HEK293T (cell line): ENCODE measurements at regions not wholly inside any gene's neighbourhood (a gene's known extent, or its start where the extent isn't known, plus 50 kb on each side); places are given as distances from the start of the nearest gene placed in this dataset.

ENCODE experiments used
- CTCF ChIA-PET: fragments of 350-600 bp; formaldehyde crosslinking; extraction: SDS; loops from one replicate; lab custom pipeline; 2021; ENCODE audit warnings: antibody characterized with exemption, inconsistent platforms; lab: Yijun Ruan, JAX
- POLR2A ChIA-PET: fragments of 350-600 bp; formaldehyde crosslinking; extraction: SDS; loops from one replicate; lab custom pipeline; 2020; ENCODE audit warnings: antibody characterized with exemption, inconsistent platforms; lab: Yijun Ruan, JAX
- DNase-seq: peaks from one replicate; pipeline ENCODE4 v3.0.0; 2012; ENCODE audit warnings: mixed read lengths; ENCODE audit errors: extremely low spot score
- ARNT ChIP-seq: fragments of 450-650 bp; IDR thresholded peaks from 2 replicates; pipeline ENCODE4 v1.6.1; 2017; ENCODE audit warnings: mild to moderate bottlenecking
- BHLHE40 ChIP-seq: fragments of 450-650 bp; IDR thresholded peaks from 2 replicates; pipeline ENCODE4 v1.6.1; 2016; ENCODE audit warnings: mild to moderate bottlenecking, moderate library complexity, borderline replicate concordance
- CTBP1 ChIP-seq: fragments of 450-650 bp; IDR thresholded peaks from 2 replicates; pipeline ENCODE4 v1.6.1; 2016; ENCODE audit warnings: borderline replicate concordance
- ELF4 ChIP-seq: fragments of 450-650 bp; IDR thresholded peaks from 2 replicates; pipeline ENCODE4 v1.6.1; 2017; ENCODE audit warnings: antibody characterized with exemption
- FOXA1 ChIP-seq: fragments of 450-650 bp; IDR thresholded peaks from 2 replicates; pipeline ENCODE4 v1.6.1; 2016; ENCODE audit warnings: mild to moderate bottlenecking
- FOXK2 ChIP-seq: fragments of 450-650 bp; IDR thresholded peaks from 2 replicates; pipeline ENCODE4 v1.6.1; 2016; ENCODE audit warnings: mild to moderate bottlenecking
- FOXM1 ChIP-seq: fragments of 450-650 bp; IDR thresholded peaks from 2 replicates; pipeline ENCODE4 v1.6.1; 2017; ENCODE audit warnings: mild to moderate bottlenecking, borderline replicate concordance
- HDGF ChIP-seq: fragments of 450-650 bp; IDR thresholded peaks from 2 replicates; pipeline ENCODE4 v1.6.1; 2017; ENCODE audit warnings: antibody characterized with exemption, borderline replicate concordance
- L3MBTL2 ChIP-seq: fragments of 450-650 bp; conservative IDR thresholded peaks from 2 replicates; pipeline ENCODE4 v1.6.1; 2016; ENCODE audit warnings: mild to moderate bottlenecking
- LEF1 ChIP-seq: fragments of 450-650 bp; IDR thresholded peaks from 2 replicates; pipeline ENCODE4 v1.6.1; 2017; ENCODE audit warnings: mild to moderate bottlenecking, borderline replicate concordance
- NFRKB ChIP-seq: fragments of 450-650 bp; IDR thresholded peaks from 2 replicates; pipeline ENCODE4 v1.6.1; 2016; ENCODE audit warnings: mild to moderate bottlenecking, moderate library complexity
- SP1 ChIP-seq: fragments of 450-650 bp; IDR thresholded peaks from 2 replicates; pipeline ENCODE4 v1.6.1; 2017
- SUZ12 ChIP-seq: fragments of 450-650 bp; IDR thresholded peaks from 2 replicates; pipeline ENCODE4 v1.6.1; 2016; ENCODE audit warnings: mild to moderate bottlenecking
- TARDBP ChIP-seq: fragments of 450-650 bp; IDR thresholded peaks from 2 replicates; pipeline ENCODE4 v1.6.1; 2016
- ZNF384 ChIP-seq: fragments of 450-650 bp; IDR thresholded peaks from 2 replicates; pipeline ENCODE4 v1.6.1; 2016
- TF ChIP-seq, protein P1 (sequence below): fragments of 450-650 bp; IDR thresholded peaks from 2 replicates; pipeline ENCODE4 v1.6.1; 2016

DNA sequence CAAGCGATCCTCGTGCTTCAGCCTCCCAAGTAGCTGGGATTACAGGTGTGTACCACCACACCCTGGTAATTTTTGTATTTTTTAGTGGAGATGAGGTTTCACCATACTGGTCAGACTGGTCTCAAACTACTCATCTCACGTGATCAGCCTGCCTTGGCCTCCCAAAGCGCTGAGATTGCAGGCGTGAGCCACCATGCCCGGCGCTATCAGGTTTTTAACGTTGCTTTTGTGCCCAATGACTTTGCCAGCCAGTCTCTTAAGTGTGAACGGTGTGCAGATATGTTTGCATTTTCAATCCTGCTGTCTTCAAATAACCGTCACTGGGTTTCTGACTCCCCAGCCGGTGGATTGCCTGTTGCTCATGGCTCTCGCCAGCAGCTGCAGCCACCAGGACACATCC is 201.8 kb upstream of the PPP2R2D start:
- ChIA-PET CTCF (no interaction called here), POLR2A (no interaction called here)
- TF ChIP-seq, protein P1, sequence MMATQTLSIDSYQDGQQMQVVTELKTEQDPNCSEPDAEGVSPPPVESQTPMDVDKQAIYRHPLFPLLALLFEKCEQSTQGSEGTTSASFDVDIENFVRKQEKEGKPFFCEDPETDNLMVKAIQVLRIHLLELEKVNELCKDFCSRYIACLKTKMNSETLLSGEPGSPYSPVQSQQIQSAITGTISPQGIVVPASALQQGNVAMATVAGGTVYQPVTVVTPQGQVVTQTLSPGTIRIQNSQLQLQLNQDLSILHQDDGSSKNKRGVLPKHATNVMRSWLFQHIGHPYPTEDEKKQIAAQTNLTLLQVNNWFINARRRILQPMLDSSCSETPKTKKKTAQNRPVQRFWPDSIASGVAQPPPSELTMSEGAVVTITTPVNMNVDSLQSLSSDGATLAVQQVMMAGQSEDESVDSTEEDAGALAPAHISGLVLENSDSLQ: no peak
- TF ChIP-seq TARDBP (no peak), SP1 (no peak), ELF4 (no peak), FOXA1 (no peak), NFRKB (no peak), SUZ12 (no peak), ARNT (no peak), L3MBTL2 (no peak), BHLHE40 (no peak), CTBP1 (no peak), FOXM1 (no peak), FOXK2 (no peak), ZNF384 (no peak), LEF1 (no peak), HDGF (no peak)
- DNase-seq: no peak

GRCh38 chr10:131700032-131700431 is 200.8 kb upstream of the PPP2R2D start:
- TF ChIP-seq HDGF (no peak), BHLHE40 (no peak), L3MBTL2 (no peak), ZNF384 (no peak), SP1 (no peak), FOXK2 (no peak), CTBP1 (no peak), ELF4 (no peak), NFRKB (no peak), LEF1 (no peak)
- DNase-seq: no peak
- POLR2A ChIA-PET: no interaction called here
- CTCF ChIA-PET: no interaction called here

DNA sequence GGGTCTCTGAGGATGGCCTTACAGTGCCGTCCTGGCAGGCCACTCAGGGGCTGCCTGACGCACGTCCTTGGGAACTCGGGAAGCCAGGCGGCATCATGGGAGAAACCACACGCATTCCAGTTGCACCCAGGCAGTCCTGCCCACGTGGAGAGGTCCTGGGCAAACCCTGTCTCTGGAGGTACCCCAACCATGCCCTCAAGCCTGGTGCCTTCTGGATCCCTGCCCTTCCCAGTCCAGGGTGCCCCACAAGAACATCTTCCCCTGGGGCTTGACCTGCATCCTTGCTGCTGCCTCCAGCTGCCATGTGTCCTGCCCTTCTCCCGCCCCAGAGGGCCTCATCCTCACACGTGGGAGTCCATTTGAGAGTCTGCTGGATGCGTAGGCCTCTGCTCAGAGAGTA is 200.3 kb upstream of the PPP2R2D start:
- no peak for TF ChIP-seq FOXM1
- no peak for TF ChIP-seq TARDBP
- TF ChIP-seq HDGF: no peak
- no peak for TF ChIP-seq ZNF384
- TF ChIP-seq SUZ12: no peak
- no peak for TF ChIP-seq ELF4
- TF ChIP-seq NFRKB: no peak
- TF ChIP-seq, protein P1: no peak
- no peak for TF ChIP-seq BHLHE40
- TF ChIP-seq CTBP1: no peak
- no peak for TF ChIP-seq FOXA1
- no peak for TF ChIP-seq SP1
- TF ChIP-seq LEF1: no peak
- no peak for TF ChIP-seq ARNT
- POLR2A ChIA-PET: no interaction called here
- CTCF ChIA-PET: no interaction called here
- no peak for DNase-seq

GRCh38 chr10:131701131-131701947 is 199.5 kb upstream of the PPP2R2D start:
- POLR2A ChIA-PET: no interaction called here
- CTCF ChIA-PET: no interaction called here
- no peak for TF ChIP-seq NFRKB
- TF ChIP-seq CTBP1: no peak
- TF ChIP-seq ELF4: no peak
- TF ChIP-seq BHLHE40: no peak
- no peak for TF ChIP-seq L3MBTL2
- TF ChIP-seq TARDBP: no peak
- TF ChIP-seq, protein P1: no peak
- TF ChIP-seq FOXA1: no peak
- TF ChIP-seq SUZ12: no peak
- no peak for TF ChIP-seq ARNT
- no peak for TF ChIP-seq ZNF384
- no peak for DNase-seq

DNA sequence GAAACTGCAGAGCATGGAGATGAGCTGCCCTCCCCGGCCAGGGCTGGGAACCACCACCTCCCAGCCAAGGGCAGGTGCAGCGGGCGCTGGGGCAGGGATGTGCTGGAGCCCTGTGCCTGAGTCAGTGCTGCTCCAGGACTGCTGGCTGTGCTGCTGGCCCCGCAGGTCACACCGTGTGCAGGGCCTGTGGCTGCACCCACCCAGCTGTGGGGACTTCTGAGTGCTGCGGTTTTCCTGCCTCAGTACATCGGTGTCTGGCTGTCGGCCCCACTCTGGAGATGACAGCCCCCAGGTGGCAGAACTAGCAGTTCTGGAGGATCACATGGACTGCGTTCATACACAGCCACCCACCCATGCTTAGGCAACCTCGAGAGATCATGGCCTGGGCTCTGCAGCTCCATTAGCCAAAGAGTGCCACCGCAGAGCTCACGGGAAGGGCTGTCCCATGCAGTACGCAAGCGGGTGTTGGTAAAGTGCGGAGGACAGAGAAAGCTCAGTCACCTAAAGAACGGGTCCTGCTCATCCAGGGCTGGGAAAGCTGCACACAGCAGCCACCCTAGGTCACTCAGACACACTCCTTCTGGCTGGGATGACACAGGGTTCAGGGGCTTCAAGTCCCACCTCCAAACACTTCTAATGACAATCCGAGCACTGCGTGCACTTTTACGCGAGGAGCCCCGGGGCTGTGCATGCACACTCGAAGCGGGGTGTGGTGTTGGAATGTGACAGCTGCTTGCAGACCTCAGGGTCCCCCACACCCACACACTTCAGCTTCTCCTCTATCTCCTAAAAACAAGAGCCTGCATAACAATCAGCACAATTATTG is 198.1 kb upstream of the PPP2R2D start:
- TF ChIP-seq LEF1 (no peak), CTBP1 (no peak), FOXA1 (no peak), FOXK2 (no peak), ARNT (no peak), TARDBP (no peak), ELF4 (no peak), NFRKB (no peak), SUZ12 (no peak), HDGF (no peak), ZNF384 (no peak), SP1 (no peak), L3MBTL2 (no peak), BHLHE40 (no peak), FOXM1 (no peak)
- TF ChIP-seq, protein P1: no peak
- POLR2A ChIA-PET: no interaction called here
- CTCF ChIA-PET: no interaction called here
- no peak for DNase-seq
